ENCODE measurements at regions not wholly inside any gene's neighbourhood (a gene's known extent, or its start where the extent isn't known, plus 50 kb on each side); places are given as distances from the start of the nearest gene placed in this dataset.

GRCh38 chr3:181530584-181530983, 181.1 kb upstream of the SOX2 start:
- TF ChIP-seq CTCF (conservative IDR thresholded peaks at IDR 0.05; ENCODE audit: low read depth, low read length), result no peak
- TF ChIP-seq EZH2 (IDR thresholded peaks at IDR 0.05; ENCODE audit: low read length, unreplicated experiment), result no peak
